Kidney epithelial cell (primary cell): ENCODE measurements at regions not wholly inside any gene's neighbourhood (a gene's known extent, or its start where the extent isn't known, plus 50 kb on each side); places are given as distances from the start of the nearest gene placed in this dataset.

Experiments used
- DNase-seq: peaks from one replicate; pipeline ENCODE4 v3.0.0-alpha.2; 2010; ENCODE audit warnings: low read depth
- H3K27me3 ChIP-seq: 2 replicates; pipeline ENCODE4 v1.6.0; 2011; ENCODE audit warnings: low read length; ENCODE audit not compliant: control insufficient read depth, insufficient read depth
- H3K36me3 ChIP-seq: 2 replicates; pipeline ENCODE4 v1.5.1; 2011; ENCODE audit warnings: low read length; ENCODE audit not compliant: control insufficient read depth, insufficient read depth
- H3K4me3 ChIP-seq: 2 replicates; pipeline ENCODE4 v1.5.1; 2011; ENCODE audit warnings: low read depth, mild to moderate bottlenecking, control low read depth, low read length
- TF ChIP-seq, protein P1 (sequence below): IDR thresholded peaks from 2 replicates; pipeline ENCODE4 v1.5.1; 2011; ENCODE audit warnings: mild to moderate bottlenecking, moderate library complexity, low read length, control low read depth, inconsistent platforms; ENCODE audit not compliant: insufficient read depth, poor library complexity, severe bottlenecking

DNA sequence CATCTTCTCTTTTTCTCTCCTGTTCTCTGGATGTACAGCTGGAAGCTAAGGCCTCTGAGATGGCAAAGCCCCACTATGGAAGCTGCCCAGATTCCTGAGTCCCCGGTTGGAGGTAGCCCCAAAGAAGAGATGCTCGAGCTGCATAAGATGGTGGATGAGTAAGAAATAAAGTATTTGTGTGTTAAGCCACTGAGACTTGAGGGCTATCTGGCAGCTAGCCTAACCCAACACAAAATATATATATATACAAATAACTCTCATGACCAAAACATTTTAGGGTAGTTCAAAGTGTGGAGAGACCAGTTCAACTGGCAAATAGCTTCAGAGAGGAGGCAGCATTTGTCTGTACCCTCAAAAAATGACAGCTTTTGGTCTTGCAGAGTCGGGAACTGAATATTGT is 72.4 kb upstream of the PDE1C start:
- DNase-seq, result no peak
- no peaks in the 10 kb centered on the region for H3K36me3 ChIP-seq
- TF ChIP-seq, protein P1, sequence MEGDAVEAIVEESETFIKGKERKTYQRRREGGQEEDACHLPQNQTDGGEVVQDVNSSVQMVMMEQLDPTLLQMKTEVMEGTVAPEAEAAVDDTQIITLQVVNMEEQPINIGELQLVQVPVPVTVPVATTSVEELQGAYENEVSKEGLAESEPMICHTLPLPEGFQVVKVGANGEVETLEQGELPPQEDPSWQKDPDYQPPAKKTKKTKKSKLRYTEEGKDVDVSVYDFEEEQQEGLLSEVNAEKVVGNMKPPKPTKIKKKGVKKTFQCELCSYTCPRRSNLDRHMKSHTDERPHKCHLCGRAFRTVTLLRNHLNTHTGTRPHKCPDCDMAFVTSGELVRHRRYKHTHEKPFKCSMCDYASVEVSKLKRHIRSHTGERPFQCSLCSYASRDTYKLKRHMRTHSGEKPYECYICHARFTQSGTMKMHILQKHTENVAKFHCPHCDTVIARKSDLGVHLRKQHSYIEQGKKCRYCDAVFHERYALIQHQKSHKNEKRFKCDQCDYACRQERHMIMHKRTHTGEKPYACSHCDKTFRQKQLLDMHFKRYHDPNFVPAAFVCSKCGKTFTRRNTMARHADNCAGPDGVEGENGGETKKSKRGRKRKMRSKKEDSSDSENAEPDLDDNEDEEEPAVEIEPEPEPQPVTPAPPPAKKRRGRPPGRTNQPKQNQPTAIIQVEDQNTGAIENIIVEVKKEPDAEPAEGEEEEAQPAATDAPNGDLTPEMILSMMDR, result no peak
- no peak overlapping the region for H3K4me3 ChIP-seq
- H3K27me3 ChIP-seq, result no peaks in the 10 kb centered on the region

DNA sequence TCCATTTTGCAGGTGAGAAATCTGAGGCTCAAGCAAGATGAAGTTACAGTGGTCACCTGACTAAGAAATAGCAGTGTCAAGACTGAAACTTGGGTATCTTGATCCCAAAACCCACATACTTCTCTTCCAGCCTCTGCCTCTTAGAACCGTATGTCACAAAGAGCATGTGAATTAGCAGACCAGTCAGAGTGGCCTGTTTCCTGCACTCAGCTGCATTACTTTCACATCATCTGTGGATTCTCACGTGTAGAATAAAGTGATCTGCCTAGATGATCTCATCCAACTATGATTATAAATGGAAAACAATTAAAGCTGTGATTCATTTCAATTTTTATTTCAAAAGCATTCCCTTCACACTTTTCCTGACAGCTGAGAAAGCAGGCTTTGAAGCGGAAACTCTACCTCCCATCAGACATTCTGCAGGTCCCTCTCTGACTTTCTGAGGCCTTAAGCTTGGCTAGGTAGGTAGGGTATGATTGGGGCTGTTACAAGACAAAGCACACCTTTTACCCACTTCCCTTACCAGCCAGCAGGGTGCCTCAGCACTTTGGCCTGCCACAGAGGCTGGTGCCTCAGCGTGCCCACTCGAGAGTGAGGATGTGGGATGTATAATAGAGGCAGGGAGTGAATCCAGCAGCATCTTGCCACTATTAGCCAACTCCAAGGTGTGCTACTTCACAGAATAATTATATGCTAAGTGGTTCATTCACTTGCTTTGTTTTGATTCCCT is 70.2 kb upstream of the PDE1C start:
- H3K27me3 ChIP-seq, result no peaks in the 10 kb centered on the region
- DNase-seq, result no peak
- no peak overlapping the region for H3K4me3 ChIP-seq
- TF ChIP-seq, protein P1, result peak; percentile 21
- H3K36me3 ChIP-seq, result no peaks in the 10 kb centered on the region

DNA sequence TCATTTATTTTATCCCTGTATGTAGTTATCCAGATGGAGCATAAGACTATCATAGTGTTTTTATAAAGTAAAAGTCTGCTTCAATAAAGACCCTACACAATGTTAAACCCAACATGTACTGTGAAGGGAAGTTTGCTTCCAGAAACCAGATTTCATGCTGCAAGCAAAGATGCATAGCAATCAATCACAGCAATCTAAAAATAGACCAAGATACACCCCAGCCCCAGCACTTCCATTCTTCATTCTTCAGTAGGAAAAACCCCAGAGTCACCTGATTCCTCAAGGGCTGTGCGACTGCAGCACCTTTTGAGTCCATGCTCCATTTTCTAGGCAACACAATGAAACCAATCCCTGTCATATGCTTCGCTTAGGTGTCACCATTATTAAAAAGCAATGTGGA is 66.9 kb upstream of the PDE1C start:
- TF ChIP-seq, protein P1, result no peak
- Histone ChIP-seq H3K27me3 (no peaks in the 10 kb centered on the region), H3K36me3 (no peaks in the 10 kb centered on the region), H3K4me3 (no peak overlapping the region)
- no peak for DNase-seq

DNA sequence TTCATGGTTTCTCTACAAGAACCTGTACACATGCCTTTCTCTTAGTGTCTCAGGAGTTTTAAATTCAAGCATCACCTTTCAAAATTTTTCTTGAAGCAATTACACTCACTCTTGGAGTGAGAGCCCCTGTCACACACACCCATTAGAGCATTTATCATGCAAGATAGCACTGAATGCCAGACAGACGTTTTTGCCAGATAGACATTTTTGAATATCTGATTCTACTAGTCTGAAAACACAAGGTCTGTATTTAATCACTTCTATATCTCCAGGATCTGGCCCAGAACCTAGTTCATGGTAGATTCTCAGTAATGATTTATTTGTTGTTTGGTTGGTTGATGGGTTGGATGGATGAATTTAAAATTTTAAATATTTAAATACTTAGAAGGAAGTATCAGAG is 60.9 kb upstream of the PDE1C start:
- no peaks in the 10 kb centered on the region for H3K27me3 ChIP-seq
- H3K36me3 ChIP-seq, result no peaks in the 10 kb centered on the region
- no peak for DNase-seq
- TF ChIP-seq, protein P1, result no peak
- H3K4me3 ChIP-seq, result no peak overlapping the region

DNA sequence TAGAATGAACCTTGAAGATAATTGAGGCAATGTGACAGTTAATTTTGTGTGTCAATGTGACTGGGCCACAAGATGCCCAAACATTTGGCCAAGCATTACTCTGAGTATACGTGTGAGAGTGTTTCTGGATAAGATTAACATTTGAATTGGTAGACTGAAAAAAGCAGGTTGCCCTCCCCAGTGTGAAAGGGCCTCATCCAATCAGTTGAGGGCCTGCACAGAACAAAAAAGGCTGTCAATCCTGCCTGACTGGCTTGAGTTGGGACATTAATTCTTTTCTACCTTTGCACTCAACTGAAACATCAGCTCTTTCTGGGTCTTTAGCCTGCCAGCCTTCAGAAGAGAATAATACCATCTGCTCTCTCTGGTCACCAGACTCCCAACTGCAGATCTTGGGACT is 56.6 kb upstream of the PDE1C start:
- no peak for DNase-seq
- Histone ChIP-seq H3K36me3 (no peaks in the 10 kb centered on the region), H3K27me3 (no peaks in the 10 kb centered on the region), H3K4me3 (no peak overlapping the region)
- TF ChIP-seq, protein P1, result no peak
